ENCODE measurements at regions not wholly inside any gene's neighbourhood (a gene's known extent, or its start where the extent isn't known, plus 50 kb on each side); places are given as distances from the start of the nearest gene placed in this dataset.

DNA sequence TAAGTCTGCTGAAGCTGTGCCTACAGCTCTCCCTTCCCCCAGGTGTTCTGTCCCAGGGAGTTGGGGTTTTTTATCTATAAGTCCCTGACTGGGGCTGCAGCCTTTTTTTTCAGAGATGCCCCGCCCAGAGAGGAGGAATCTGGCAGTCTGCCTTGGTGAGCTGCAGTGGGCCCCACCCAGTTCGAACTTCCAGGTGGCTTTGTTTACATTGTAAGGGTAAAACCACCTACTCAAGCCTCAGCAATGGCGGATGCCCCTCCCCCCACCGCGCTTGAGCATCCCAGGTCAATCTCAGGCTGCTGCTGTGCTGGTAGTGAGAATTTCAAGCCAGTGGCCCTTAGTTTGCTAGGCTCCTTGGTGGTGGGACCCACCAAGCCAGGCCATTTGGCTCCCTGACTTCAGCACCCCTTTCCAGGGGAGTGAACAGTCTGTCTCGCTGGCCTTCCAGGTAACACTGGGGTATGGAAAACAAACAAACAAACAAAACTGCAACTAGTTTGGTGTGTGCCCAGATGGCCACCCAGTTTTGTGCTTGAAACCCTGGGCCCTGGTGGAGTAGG, 189.4 kb downstream of the MFSD1 start:
- Histone ChIP-seq H4K20me1 (ENCODE audit: control insufficient read depth, extremely low read depth, insufficient read depth, low read length) (no peaks in the 10 kb centered on the region), H3K79me2 (ENCODE audit: control insufficient read depth, insufficient read depth, low read length) (no peaks in the 10 kb centered on the region), H3K4me1 (ENCODE audit: control insufficient read depth, extremely low read depth, insufficient read depth, low read length) (no peaks in the 10 kb centered on the region), H2AFZ (ENCODE audit: control insufficient read depth, low read length) (no peak overlapping the region), H3K36me3 (ENCODE audit: control insufficient read depth in 2 of 2, extremely low read depth in 1 of 2, insufficient read depth in 2 of 2, low read length in 2 of 2) (no peaks in the 10 kb centered on the region), H3K4me3 (ENCODE audit: control insufficient read depth in 2 of 3, extremely low read depth in 1 of 3, insufficient read depth in 2 of 3, low read depth in 1 of 3, low read length in 3 of 3) (no peak overlapping the region), H3K9me3 (ENCODE audit: control insufficient read depth, low read depth, low read length) (no peaks in the 10 kb centered on the region), H3K27ac (ENCODE audit: control insufficient read depth, insufficient read depth, low read length) (no peak overlapping the region), H3K9ac (ENCODE audit: control insufficient read depth, extremely low read depth, insufficient read depth, low read length) (no peak overlapping the region), H3K27me3 (ENCODE audit: control insufficient read depth, extremely low read depth, insufficient read depth, low read length) (no peaks in the 10 kb centered on the region), H3K9me1 (ENCODE audit: control insufficient read depth, extremely low read depth, insufficient read depth, low read length) (no peaks in the 10 kb centered on the region), H3K4me2 (ENCODE audit: control insufficient read depth, extremely low read depth, insufficient read depth, low read depth, low read length) (no peak overlapping the region)
- DNase-seq (ENCODE audit: low read depth, low spot score) (no peak), FAIRE-seq (no peak)
- dilution Hi-C loops (cut with MboI; ENCODE audit: extremely low pct_ligation_motif_present, low sequenced_read_pairs) = no loop called here
- no peak for TF ChIP-seq EZH2 (IDR thresholded peaks at IDR 0.05; ENCODE audit: low read length)
- TF ChIP-seq, protein P1, sequence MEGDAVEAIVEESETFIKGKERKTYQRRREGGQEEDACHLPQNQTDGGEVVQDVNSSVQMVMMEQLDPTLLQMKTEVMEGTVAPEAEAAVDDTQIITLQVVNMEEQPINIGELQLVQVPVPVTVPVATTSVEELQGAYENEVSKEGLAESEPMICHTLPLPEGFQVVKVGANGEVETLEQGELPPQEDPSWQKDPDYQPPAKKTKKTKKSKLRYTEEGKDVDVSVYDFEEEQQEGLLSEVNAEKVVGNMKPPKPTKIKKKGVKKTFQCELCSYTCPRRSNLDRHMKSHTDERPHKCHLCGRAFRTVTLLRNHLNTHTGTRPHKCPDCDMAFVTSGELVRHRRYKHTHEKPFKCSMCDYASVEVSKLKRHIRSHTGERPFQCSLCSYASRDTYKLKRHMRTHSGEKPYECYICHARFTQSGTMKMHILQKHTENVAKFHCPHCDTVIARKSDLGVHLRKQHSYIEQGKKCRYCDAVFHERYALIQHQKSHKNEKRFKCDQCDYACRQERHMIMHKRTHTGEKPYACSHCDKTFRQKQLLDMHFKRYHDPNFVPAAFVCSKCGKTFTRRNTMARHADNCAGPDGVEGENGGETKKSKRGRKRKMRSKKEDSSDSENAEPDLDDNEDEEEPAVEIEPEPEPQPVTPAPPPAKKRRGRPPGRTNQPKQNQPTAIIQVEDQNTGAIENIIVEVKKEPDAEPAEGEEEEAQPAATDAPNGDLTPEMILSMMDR (optimal IDR thresholded peaks at IDR 0.05 in 1 of 3, IDR thresholded peaks at IDR 0.05 in 1 of 3, conservative IDR thresholded peaks at IDR 0.05 in 1 of 3; ENCODE audit: extremely low read depth in 1 of 3, insufficient read depth in 2 of 3, low read length in 3 of 3) = no peak

DNA sequence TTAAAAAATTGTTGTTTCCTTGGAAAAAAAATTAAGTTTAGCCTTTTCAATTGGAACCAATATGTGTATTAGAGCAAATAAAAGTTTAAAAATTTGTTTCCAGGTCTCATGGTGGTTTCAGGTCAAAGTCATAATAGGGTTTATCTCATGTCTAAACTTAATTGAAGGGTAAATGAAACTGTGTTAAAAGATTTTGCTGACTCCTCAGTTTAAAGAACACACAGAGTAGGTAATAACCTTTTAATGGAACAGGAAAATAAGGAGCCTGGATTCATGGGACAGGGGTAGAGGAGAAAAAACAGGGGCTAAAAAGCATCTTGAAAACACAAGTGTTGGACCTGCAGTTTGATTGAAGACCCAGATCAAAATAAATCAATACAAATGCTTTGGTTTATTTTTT, 190.6 kb downstream of the MFSD1 start:
- DNase-seq (ENCODE audit: low read depth, low spot score) (no peak), FAIRE-seq (no peak)
- TF ChIP-seq, protein P1 (optimal IDR thresholded peaks at IDR 0.05 in 1 of 3, IDR thresholded peaks at IDR 0.05 in 1 of 3, conservative IDR thresholded peaks at IDR 0.05 in 1 of 3; ENCODE audit: extremely low read depth in 1 of 3, insufficient read depth in 2 of 3, low read length in 3 of 3) = no peak
- TF ChIP-seq EZH2 (IDR thresholded peaks at IDR 0.05; ENCODE audit: low read length) = no peak
- H3K9ac ChIP-seq (ENCODE audit: control insufficient read depth, extremely low read depth, insufficient read depth, low read length) = no peak overlapping the region
- H3K79me2 ChIP-seq (ENCODE audit: control insufficient read depth, insufficient read depth, low read length) = no peaks in the 10 kb centered on the region
- no peaks in the 10 kb centered on the region for H3K36me3 ChIP-seq (ENCODE audit: control insufficient read depth in 2 of 2, extremely low read depth in 1 of 2, insufficient read depth in 2 of 2, low read length in 2 of 2)
- H2AFZ ChIP-seq (ENCODE audit: control insufficient read depth, low read length) = no peak overlapping the region
- H3K27me3 ChIP-seq (ENCODE audit: control insufficient read depth, extremely low read depth, insufficient read depth, low read length) = no peaks in the 10 kb centered on the region
- no peak overlapping the region for H3K4me2 ChIP-seq (ENCODE audit: control insufficient read depth, extremely low read depth, insufficient read depth, low read depth, low read length)
- no peaks in the 10 kb centered on the region for H4K20me1 ChIP-seq (ENCODE audit: control insufficient read depth, extremely low read depth, insufficient read depth, low read length)
- dilution Hi-C loops (cut with MboI; ENCODE audit: extremely low pct_ligation_motif_present, low sequenced_read_pairs) = no loop called here
- H3K4me3 ChIP-seq (ENCODE audit: control insufficient read depth in 2 of 3, extremely low read depth in 1 of 3, insufficient read depth in 2 of 3, low read depth in 1 of 3, low read length in 3 of 3) = no peak overlapping the region
- no peaks in the 10 kb centered on the region for H3K9me3 ChIP-seq (ENCODE audit: control insufficient read depth, low read depth, low read length)
- no peak overlapping the region for H3K27ac ChIP-seq (ENCODE audit: control insufficient read depth, insufficient read depth, low read length)
- H3K9me1 ChIP-seq (ENCODE audit: control insufficient read depth, extremely low read depth, insufficient read depth, low read length) = no peaks in the 10 kb centered on the region
- no peaks in the 10 kb centered on the region for H3K4me1 ChIP-seq (ENCODE audit: control insufficient read depth, extremely low read depth, insufficient read depth, low read length)
